WTC11 (cell line): ENCODE measurements at regions not wholly inside any gene's neighbourhood (a gene's known extent, or its start where the extent isn't known, plus 50 kb on each side); places are given as distances from the start of the nearest gene placed in this dataset.

Experiments used
- ATAC-seq: fragments of 200-7000 bp; cut with Tn5 transposase; 2 replicates; pipeline ENCODE4 v1.10.0; 2021; ENCODE audit warnings: mild to moderate bottlenecking, moderate library complexity
- CTCF ChIA-PET: fragments of 300-600 bp; sonication (Branson Sonifier 250); formaldehyde crosslinking; loops from one replicate; lab custom pipeline; 2021; ENCODE audit warnings: antibody characterized with exemption; lab: Charles Lee
- POLR2A ChIA-PET: fragments of 350-600 bp; sonication (Branson Sonifier 250); formaldehyde crosslinking; loops from one replicate; lab custom pipeline; 2021; ENCODE audit warnings: antibody characterized with exemption; lab: Charles Lee
- DNase-seq: peaks from one replicate; pipeline ENCODE4 v3.0.0; 2021; ENCODE audit warnings: low spot score
- H3K27ac Mint-ChIP-seq: 2 replicates; pipeline ENCODE4 v1.8.0; 2021; ENCODE audit warnings: mixed read lengths
- H3K27me3 Mint-ChIP-seq: 2 replicates; pipeline ENCODE4 v1.8.0; 2021; ENCODE audit warnings: low read depth, mild to moderate bottlenecking, moderate library complexity, mixed read lengths
- H3K36me3 Mint-ChIP-seq: 2 replicates; pipeline ENCODE4 v1.8.0; 2021; ENCODE audit warnings: mixed read lengths
- H3K4me1 Mint-ChIP-seq: 2 replicates; pipeline ENCODE4 v1.8.0; 2022; ENCODE audit warnings: mixed read lengths
- H3K4me3 Mint-ChIP-seq: 2 replicates; pipeline ENCODE4 v1.8.0; 2021; ENCODE audit warnings: mild to moderate bottlenecking, moderate library complexity, mixed read lengths
- H3K9me3 Mint-ChIP-seq: 2 replicates; pipeline ENCODE4 v1.8.0; 2021; ENCODE audit warnings: mixed read lengths
- ARID4B ChIP-seq: sonication (generic); formaldehyde crosslinking; IDR thresholded peaks from 2 replicates; pipeline ENCODE4 v1.8.0; 2023; ENCODE audit warnings: missing genetic modification reagents, mild to moderate bottlenecking, borderline replicate concordance
- ATF1 ChIP-seq: sonication (generic); formaldehyde crosslinking; IDR thresholded peaks from 2 replicates; pipeline ENCODE4 v1.8.1; 2023; ENCODE audit warnings: mild to moderate bottlenecking, moderate library complexity, missing genetic modification reagents
- ATF3 ChIP-seq: sonication (generic); formaldehyde crosslinking; conservative IDR thresholded peaks from 2 replicates; pipeline ENCODE4 v1.8.1; 2022; ENCODE audit warnings: mild to moderate bottlenecking, missing genetic modification reagents
- ATF6 ChIP-seq: sonication (generic); formaldehyde crosslinking; IDR thresholded peaks from 2 replicates; pipeline ENCODE4 v1.8.1; 2023; ENCODE audit warnings: mild to moderate bottlenecking, missing genetic modification reagents
- CREB1 ChIP-seq: sonication (generic); formaldehyde crosslinking; IDR thresholded peaks from 2 replicates; pipeline ENCODE4 v1.8.0; 2023; ENCODE audit warnings: mild to moderate bottlenecking, missing genetic modification reagents
- ESRRA ChIP-seq: sonication (generic); formaldehyde crosslinking; IDR thresholded peaks from 2 replicates; pipeline ENCODE4 v1.8.1; 2022; ENCODE audit warnings: mild to moderate bottlenecking, missing genetic modification reagents, borderline replicate concordance
- GABPB1 ChIP-seq: sonication (generic); formaldehyde crosslinking; IDR thresholded peaks from 2 replicates; pipeline ENCODE4 v1.8.1; 2023; ENCODE audit warnings: mild to moderate bottlenecking, missing genetic modification reagents
- GRHL2 ChIP-seq: fragments of 250-450 bp; sonication (Bioruptor Pico); IDR thresholded peaks from 2 replicates; pipeline ENCODE4 v1.8.0; 2022; ENCODE audit warnings: mild to moderate bottlenecking, moderate library complexity; ENCODE audit not compliant: insufficient replicate concordance, severe bottlenecking
- NFE2L1 ChIP-seq: sonication (generic); formaldehyde crosslinking; IDR thresholded peaks from 2 replicates; pipeline ENCODE4 v1.8.1; 2023; ENCODE audit warnings: missing genetic modification reagents
- NR3C1 ChIP-seq: sonication (generic); formaldehyde crosslinking; conservative IDR thresholded peaks from 2 replicates; pipeline ENCODE4 v1.8.1; 2023; ENCODE audit warnings: low read depth, mild to moderate bottlenecking, missing genetic modification reagents
- OVOL2 ChIP-seq: fragments of 250-450 bp; sonication (Bioruptor Pico); IDR thresholded peaks from 2 replicates; pipeline ENCODE4 v1.9.0; 2021; ENCODE audit warnings: mild to moderate bottlenecking, borderline replicate concordance
- PRDM15 ChIP-seq: sonication (generic); formaldehyde crosslinking; IDR thresholded peaks from 2 replicates; pipeline ENCODE4 v1.8.0; 2022; ENCODE audit warnings: missing genetic modification reagents
- PRRX2 ChIP-seq: fragments of 250-450 bp; sonication (Bioruptor Pico); IDR thresholded peaks from 2 replicates; pipeline ENCODE4 v1.8.0; 2021; ENCODE audit warnings: mild to moderate bottlenecking
- SMAD3 ChIP-seq: sonication (generic); formaldehyde crosslinking; IDR thresholded peaks from 2 replicates; pipeline ENCODE4 v1.8.0; 2022; ENCODE audit warnings: missing genetic modification reagents, mild to moderate bottlenecking, borderline replicate concordance
- TEAD1 ChIP-seq: sonication (generic); formaldehyde crosslinking; IDR thresholded peaks from 2 replicates; pipeline ENCODE4 v1.8.0; 2022; ENCODE audit warnings: mild to moderate bottlenecking, missing genetic modification reagents
- ZBTB43 ChIP-seq: sonication (generic); formaldehyde crosslinking; IDR thresholded peaks from 2 replicates; pipeline ENCODE4 v1.8.1; 2023; ENCODE audit warnings: mild to moderate bottlenecking, missing genetic modification reagents
- ZNF121 ChIP-seq: sonication (generic); formaldehyde crosslinking; IDR thresholded peaks from 2 replicates; pipeline ENCODE4 v1.8.0; 2023; ENCODE audit warnings: missing genetic modification reagents
- ZNF232 ChIP-seq: sonication (generic); formaldehyde crosslinking; IDR thresholded peaks from 2 replicates; pipeline ENCODE4 v1.8.0; 2022; ENCODE audit warnings: mild to moderate bottlenecking, missing genetic modification reagents
- ZSCAN18 ChIP-seq: fragments of 250-450 bp; sonication (Bioruptor Pico); IDR thresholded peaks from 2 replicates; pipeline ENCODE4 v2.1.2; 2022; ENCODE audit warnings: mild to moderate bottlenecking, moderate library complexity

GRCh38 chr3:115330430-115330829, 183.3 kb upstream of the ZBTB20 start:
- Mint-ChIP-seq H3K4me3 (no peak overlapping the region), H3K36me3 (no peaks in the 10 kb centered on the region), H3K27me3 (no peaks in the 10 kb centered on the region), H3K9me3 (no peaks in the 10 kb centered on the region), H3K4me1 (peaks cover 22% of the 10 kb centered on the region), H3K27ac (peak overlapping the region; percentile 54; the same call in 1 of the 2 replicates)
- POLR2A ChIA-PET = no interaction called here
- ATAC-seq (peak; percentile 68), DNase-seq (no peak)
- TF ChIP-seq ARID4B (CRISPR knock-in tag) = no peak
- TF ChIP-seq ZNF121 (CRISPR knock-in tag) = no peak
- TF ChIP-seq ZNF232 (CRISPR knock-in tag) = no peak
- no peak for TF ChIP-seq PRRX2 (CRISPR knock-in tag)
- no peak for TF ChIP-seq SMAD3 (CRISPR knock-in tag)
- no peak for TF ChIP-seq CREB1 (CRISPR knock-in tag)
- no peak for TF ChIP-seq ZSCAN18
- TF ChIP-seq ZBTB43 (CRISPR knock-in tag) = no peak
- TF ChIP-seq GABPB1 = no peak
- TF ChIP-seq NR3C1 (CRISPR knock-in tag) = no peak
- TF ChIP-seq ESRRA = no peak
- TF ChIP-seq ATF6 (CRISPR knock-in tag) = no peak
- no peak for TF ChIP-seq ATF3 (CRISPR knock-in tag)
- no peak for TF ChIP-seq TEAD1 (CRISPR knock-in tag)
- no peak for TF ChIP-seq NFE2L1 (CRISPR knock-in tag)
- no peak for TF ChIP-seq OVOL2 (CRISPR knock-in tag)
- no peak for TF ChIP-seq ATF1 (CRISPR knock-in tag)
- TF ChIP-seq GRHL2 (CRISPR knock-in tag) = no peak
- TF ChIP-seq PRDM15 (CRISPR knock-in tag) = no peak
- CTCF ChIA-PET = no interaction called here
